SK-N-SH treated with all-trans-retinoic acid at 6 μM for 48 hours (cell line): ENCODE measurements at regions not wholly inside any gene's neighbourhood (a gene's known extent, or its start where the extent isn't known, plus 50 kb on each side); places are given as distances from the start of the nearest gene placed in this dataset.

Source experiments
- ATAC-seq: fragments of 200-7000 bp; cut with Tn5 transposase; 3 replicates; pipeline ENCODE4 v1.9.1; 2020; ENCODE audit warnings: mild to moderate bottlenecking, moderate library complexity
- ARNTL ChIP-seq: fragments of 450-650 bp; formaldehyde crosslinking; IDR thresholded peaks from 2 replicates; pipeline ENCODE4 v1.5.0; 2020; ENCODE audit warnings: low read depth, mild to moderate bottlenecking, moderate library complexity, borderline replicate concordance
- BACH2 ChIP-seq: fragments of 250-450 bp; sonication (Bioruptor Pico); IDR thresholded peaks from 2 replicates; pipeline ENCODE4 v1.9.0; 2021; ENCODE audit warnings: mild to moderate bottlenecking, borderline replicate concordance
- CSDC2 ChIP-seq: fragments of 250-450 bp; sonication (Bioruptor Pico); IDR thresholded peaks from 2 replicates; pipeline ENCODE4 v1.5.0; 2020; ENCODE audit warnings: mild to moderate bottlenecking, moderate library complexity
- GLIS3 ChIP-seq: fragments of 250-450 bp; sonication (Bioruptor Pico); IDR thresholded peaks from 2 replicates; pipeline ENCODE4 v1.5.0; 2020; ENCODE audit warnings: mild to moderate bottlenecking, moderate library complexity
- ISL1 ChIP-seq: fragments of 250-450 bp; sonication (Bioruptor Pico); IDR thresholded peaks from 2 replicates; pipeline ENCODE4 v2.1.2; 2022; ENCODE audit warnings: mild to moderate bottlenecking, moderate library complexity
- OSR1 ChIP-seq: fragments of 250-450 bp; sonication (Bioruptor Pico); IDR thresholded peaks from 2 replicates; pipeline ENCODE4 v1.8.0; 2022; ENCODE audit warnings: moderate library complexity, mild to moderate bottlenecking, inconsistent platforms
- PATZ1 ChIP-seq: fragments of 250-450 bp; sonication (Bioruptor Pico); IDR thresholded peaks from 2 replicates; pipeline ENCODE4 v1.8.0; 2020; ENCODE audit warnings: mild to moderate bottlenecking, moderate library complexity, borderline replicate concordance
- PPARA ChIP-seq: fragments of 250-450 bp; sonication (Bioruptor Pico); IDR thresholded peaks from 2 replicates; pipeline ENCODE4 v1.5.0; 2020; ENCODE audit warnings: mild to moderate bottlenecking, borderline replicate concordance
- RARB ChIP-seq: fragments of 250-450 bp; sonication (Bioruptor Pico); IDR thresholded peaks from 2 replicates; pipeline ENCODE4 v1.8.0; 2021; ENCODE audit warnings: mild to moderate bottlenecking, moderate library complexity
- TCF4 ChIP-seq: fragments of 250-450 bp; sonication (Bioruptor Pico); IDR thresholded peaks from 2 replicates; pipeline ENCODE4 v1.8.0; 2021; ENCODE audit warnings: mild to moderate bottlenecking, moderate library complexity, borderline replicate concordance
- ZC3H10 ChIP-seq: fragments of 250-450 bp; sonication (Bioruptor Pico); IDR thresholded peaks from 2 replicates; pipeline ENCODE4 v1.5.1; 2021; ENCODE audit warnings: mild to moderate bottlenecking, moderate library complexity
- ZFP3 ChIP-seq: fragments of 250-450 bp; sonication (Bioruptor Pico); IDR thresholded peaks from 2 replicates; pipeline ENCODE4 v1.5.0; 2020; ENCODE audit warnings: mild to moderate bottlenecking, moderate library complexity
- ZFP30 ChIP-seq: fragments of 450-650 bp; formaldehyde crosslinking; IDR thresholded peaks from 2 replicates; pipeline ENCODE4 v1.5.0; 2022; ENCODE audit warnings: mild to moderate bottlenecking, moderate library complexity
- ZNF565 ChIP-seq: fragments of 450-650 bp; formaldehyde crosslinking; conservative IDR thresholded peaks from 2 replicates; pipeline ENCODE4 v1.5.0; 2020; ENCODE audit warnings: low read depth, mild to moderate bottlenecking, moderate library complexity
- TF ChIP-seq, protein P1 (sequence below): fragments of 250-450 bp; sonication (Bioruptor Pico); IDR thresholded peaks from 2 replicates; pipeline ENCODE4 v1.5.1; 2021; ENCODE audit warnings: mild to moderate bottlenecking, moderate library complexity
- TF ChIP-seq, protein P2 (sequence below): fragments of 250-450 bp; sonication (Bioruptor Pico); IDR thresholded peaks from 2 replicates; pipeline ENCODE4 v1.8.0; 2021; ENCODE audit warnings: low read depth, mild to moderate bottlenecking, moderate library complexity, borderline replicate concordance
- TF ChIP-seq, protein P3 (sequence below): fragments of 250-450 bp; sonication (Bioruptor Pico); IDR thresholded peaks from 2 replicates; pipeline ENCODE4 v1.5.0; 2020; ENCODE audit warnings: mild to moderate bottlenecking, moderate library complexity

DNA sequence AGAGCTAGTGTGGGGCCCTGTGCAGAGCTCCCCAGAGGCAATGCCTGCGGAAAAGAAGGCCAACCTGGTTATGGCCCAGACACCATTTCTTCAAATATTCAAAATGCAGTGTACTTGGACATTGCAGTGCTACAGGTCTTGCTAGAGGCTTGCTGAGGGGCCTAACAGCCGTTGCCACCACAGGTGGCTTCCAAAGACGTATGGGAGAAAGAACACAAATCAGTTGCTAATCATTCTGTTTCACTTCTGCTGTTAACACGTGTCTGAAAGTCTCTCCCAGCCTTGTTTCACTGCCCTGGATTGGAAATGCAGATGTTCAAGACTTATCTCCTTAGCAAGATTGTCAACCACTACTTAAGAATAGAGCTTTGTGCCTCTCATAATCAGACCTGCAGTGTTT is 925.9 kb downstream of the GALC start:
- no peak for TF ChIP-seq BACH2 (CRISPR knock-in tag)
- no peak for ATAC-seq

DNA sequence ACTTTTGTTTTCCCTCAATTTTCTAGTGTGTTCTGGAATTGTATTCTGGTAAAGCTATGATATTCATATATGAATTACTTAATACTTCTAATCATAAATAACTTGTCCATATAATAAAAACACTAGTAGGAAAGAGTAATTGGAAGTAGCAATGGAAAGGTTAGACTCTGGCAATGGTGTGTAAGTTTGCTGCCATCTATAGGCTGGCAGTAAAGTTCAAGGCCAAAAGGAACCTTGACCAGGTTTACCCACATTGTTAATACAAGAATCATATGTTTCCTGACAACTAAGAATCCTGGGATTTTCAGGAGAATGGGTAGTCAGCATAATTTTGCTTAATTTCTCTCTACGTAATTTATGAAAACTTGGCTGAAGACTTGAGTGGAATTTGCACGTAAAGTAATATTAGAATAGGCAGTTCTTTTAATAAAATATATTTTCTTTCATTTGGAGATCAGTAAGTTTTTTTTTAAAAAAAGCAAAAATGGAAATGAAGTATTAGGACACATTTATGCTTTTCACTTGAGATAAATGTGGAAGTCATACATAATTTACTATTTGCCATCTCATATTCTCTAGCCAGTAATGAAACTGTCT is 926.7 kb downstream of the GALC start:
- ATAC-seq, result no peak
- no peak for TF ChIP-seq OSR1 (CRISPR knock-in tag)
- TF ChIP-seq, protein P1, sequence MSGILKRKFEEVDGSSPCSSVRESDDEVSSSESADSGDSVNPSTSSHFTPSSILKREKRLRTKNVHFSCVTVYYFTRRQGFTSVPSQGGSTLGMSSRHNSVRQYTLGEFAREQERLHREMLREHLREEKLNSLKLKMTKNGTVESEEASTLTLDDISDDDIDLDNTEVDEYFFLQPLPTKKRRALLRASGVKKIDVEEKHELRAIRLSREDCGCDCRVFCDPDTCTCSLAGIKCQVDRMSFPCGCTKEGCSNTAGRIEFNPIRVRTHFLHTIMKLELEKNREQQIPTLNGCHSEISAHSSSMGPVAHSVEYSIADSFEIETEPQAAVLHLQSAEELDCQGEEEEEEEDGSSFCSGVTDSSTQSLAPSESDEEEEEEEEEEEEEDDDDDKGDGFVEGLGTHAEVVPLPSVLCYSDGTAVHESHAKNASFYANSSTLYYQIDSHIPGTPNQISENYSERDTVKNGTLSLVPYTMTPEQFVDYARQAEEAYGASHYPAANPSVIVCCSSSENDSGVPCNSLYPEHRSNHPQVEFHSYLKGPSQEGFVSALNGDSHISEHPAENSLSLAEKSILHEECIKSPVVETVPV, result no peak
- no peak for TF ChIP-seq PPARA (CRISPR knock-in tag)
- no peak for TF ChIP-seq ZNF565
- no peak for TF ChIP-seq BACH2 (CRISPR knock-in tag)
- TF ChIP-seq ZC3H10 (CRISPR knock-in tag), result no peak
- no peak for TF ChIP-seq RARB (CRISPR knock-in tag)
- TF ChIP-seq TCF4 (CRISPR knock-in tag), result no peak
- TF ChIP-seq ZFP30, result no peak
- TF ChIP-seq, protein P2, sequence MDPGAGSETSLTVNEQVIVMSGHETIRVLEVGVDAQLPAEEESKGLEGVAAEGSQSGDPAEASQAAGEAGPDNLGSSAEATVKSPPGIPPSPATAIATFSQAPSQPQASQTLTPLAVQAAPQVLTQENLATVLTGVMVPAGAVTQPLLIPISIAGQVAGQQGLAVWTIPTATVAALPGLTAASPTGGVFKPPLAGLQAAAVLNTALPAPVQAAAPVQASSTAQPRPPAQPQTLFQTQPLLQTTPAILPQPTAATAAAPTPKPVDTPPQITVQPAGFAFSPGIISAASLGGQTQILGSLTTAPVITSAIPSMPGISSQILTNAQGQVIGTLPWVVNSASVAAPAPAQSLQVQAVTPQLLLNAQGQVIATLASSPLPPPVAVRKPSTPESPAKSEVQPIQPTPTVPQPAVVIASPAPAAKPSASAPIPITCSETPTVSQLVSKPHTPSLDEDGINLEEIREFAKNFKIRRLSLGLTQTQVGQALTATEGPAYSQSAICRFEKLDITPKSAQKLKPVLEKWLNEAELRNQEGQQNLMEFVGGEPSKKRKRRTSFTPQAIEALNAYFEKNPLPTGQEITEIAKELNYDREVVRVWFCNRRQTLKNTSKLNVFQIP, result no peak
- TF ChIP-seq GLIS3 (CRISPR knock-in tag), result no peak
- no peak for TF ChIP-seq ISL1 (CRISPR knock-in tag)
- TF ChIP-seq CSDC2 (CRISPR knock-in tag), result no peak

GRCh38 chr14:87065366-87065765 is 927.6 kb downstream of the GALC start:
- ATAC-seq, result no peak
- no peak for TF ChIP-seq GLIS3 (CRISPR knock-in tag)
- TF ChIP-seq, protein P2, result no peak
- TF ChIP-seq, all 23 proteins: peak for 0

DNA sequence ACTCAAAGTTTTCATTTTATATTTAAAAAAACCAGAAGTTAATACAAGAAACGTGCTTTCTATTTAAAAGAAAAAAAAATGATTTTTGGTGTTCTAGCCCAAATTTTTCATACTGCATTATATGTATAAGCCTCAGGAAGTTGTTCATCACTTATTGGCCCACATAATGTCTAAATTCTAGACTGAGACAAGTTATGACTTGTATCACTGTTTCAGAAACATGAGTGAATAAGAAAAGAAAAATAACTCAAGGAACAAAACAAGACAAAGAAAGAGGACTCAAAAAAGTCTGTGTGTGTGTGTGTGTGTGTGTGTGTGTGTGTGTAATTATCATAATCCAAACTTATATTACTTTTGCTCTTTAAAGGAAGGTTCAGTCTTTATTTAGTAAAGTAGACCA is 929.8 kb downstream of the GALC start:
- TF ChIP-seq PATZ1 (CRISPR knock-in tag) (no peak), ZFP3 (CRISPR knock-in tag) (no peak), TCF4 (CRISPR knock-in tag) (no peak), RARB (CRISPR knock-in tag) (no peak), ZFP30 (no peak), ZC3H10 (CRISPR knock-in tag) (no peak), ZNF565 (no peak), OSR1 (CRISPR knock-in tag) (no peak), ARNTL (no peak), CSDC2 (CRISPR knock-in tag) (no peak)
- TF ChIP-seq, protein P3, sequence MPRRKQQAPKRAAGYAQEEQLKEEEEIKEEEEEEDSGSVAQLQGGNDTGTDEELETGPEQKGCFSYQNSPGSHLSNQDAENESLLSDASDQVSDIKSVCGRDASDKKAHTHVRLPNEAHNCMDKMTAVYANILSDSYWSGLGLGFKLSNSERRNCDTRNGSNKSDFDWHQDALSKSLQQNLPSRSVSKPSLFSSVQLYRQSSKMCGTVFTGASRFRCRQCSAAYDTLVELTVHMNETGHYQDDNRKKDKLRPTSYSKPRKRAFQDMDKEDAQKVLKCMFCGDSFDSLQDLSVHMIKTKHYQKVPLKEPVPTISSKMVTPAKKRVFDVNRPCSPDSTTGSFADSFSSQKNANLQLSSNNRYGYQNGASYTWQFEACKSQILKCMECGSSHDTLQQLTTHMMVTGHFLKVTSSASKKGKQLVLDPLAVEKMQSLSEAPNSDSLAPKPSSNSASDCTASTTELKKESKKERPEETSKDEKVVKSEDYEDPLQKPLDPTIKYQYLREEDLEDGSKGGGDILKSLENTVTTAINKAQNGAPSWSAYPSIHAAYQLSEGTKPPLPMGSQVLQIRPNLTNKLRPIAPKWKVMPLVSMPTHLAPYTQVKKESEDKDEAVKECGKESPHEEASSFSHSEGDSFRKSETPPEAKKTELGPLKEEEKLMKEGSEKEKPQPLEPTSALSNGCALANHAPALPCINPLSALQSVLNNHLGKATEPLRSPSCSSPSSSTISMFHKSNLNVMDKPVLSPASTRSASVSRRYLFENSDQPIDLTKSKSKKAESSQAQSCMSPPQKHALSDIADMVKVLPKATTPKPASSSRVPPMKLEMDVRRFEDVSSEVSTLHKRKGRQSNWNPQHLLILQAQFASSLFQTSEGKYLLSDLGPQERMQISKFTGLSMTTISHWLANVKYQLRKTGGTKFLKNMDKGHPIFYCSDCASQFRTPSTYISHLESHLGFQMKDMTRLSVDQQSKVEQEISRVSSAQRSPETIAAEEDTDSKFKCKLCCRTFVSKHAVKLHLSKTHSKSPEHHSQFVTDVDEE, result no peak
- TF ChIP-seq, all 23 proteins: peak for 0
- no peak for ATAC-seq
